CD4-positive, alpha-beta memory T cell (primary cell): ENCODE measurements at regions not wholly inside any gene's neighbourhood (a gene's known extent, or its start where the extent isn't known, plus 50 kb on each side); places are given as distances from the start of the nearest gene placed in this dataset.
A peak's percentile ranks its signal among the peaks of the same experiment; 100 is the strongest.

Experiments used
- CTCF ChIA-PET: fragments of 350-600 bp; sonication (Branson Sonifier 250); formaldehyde crosslinking; loops from one replicate; lab custom pipeline; 2021; ENCODE audit warnings: inconsistent platforms; ENCODE audit not compliant: partially characterized antibody; lab: Charles Lee
- POLR2A ChIA-PET: fragments of 350-600 bp; sonication (Branson Sonifier 250); formaldehyde crosslinking; loops from one replicate; lab custom pipeline; 2021; ENCODE audit not compliant: partially characterized antibody; lab: Charles Lee
- DNase-seq, 5 donors: peaks; one replicate each; pipeline versions ENCODE4 v3.0.0 to v3.0.0-alpha.2; 2020 to 2022; ENCODE audit warnings: mixed read lengths in 1 of 5
- H3K27ac ChIP-seq: one replicate; pipeline ENCODE4 v1.7.0; 2013; ENCODE audit warnings: low read depth, low read length
- H3K27me3 ChIP-seq: 2 replicates; pipeline ENCODE4 v1.7.0; 2013; ENCODE audit warnings: mild to moderate bottlenecking, low read length, moderate library complexity; ENCODE audit not compliant: insufficient read depth
- H3K36me3 ChIP-seq: 2 replicates; pipeline ENCODE4 v1.7.0; 2013; ENCODE audit warnings: mild to moderate bottlenecking, low read length, moderate library complexity; ENCODE audit not compliant: insufficient read depth
- H3K4me1 ChIP-seq: 2 replicates; pipeline ENCODE4 v1.7.0; 2013; ENCODE audit warnings: mild to moderate bottlenecking, low read length, moderate library complexity; ENCODE audit not compliant: insufficient read depth
- H3K4me3 ChIP-seq, 2 donors: one replicate each; pipeline ENCODE4 v1.7.0; 2013; ENCODE audit warnings: low read length in 2 of 2, mild to moderate bottlenecking in 1 of 2
- H3K9me3 ChIP-seq, 2 donors: one replicate each; pipeline ENCODE4 v1.7.0; 2013; ENCODE audit warnings: low read length in 2 of 2, control low read depth in 1 of 2; ENCODE audit not compliant: control insufficient read depth in 1 of 2
- H3K27ac Mint-ChIP-seq, 7 donors: one replicate each; pipeline ENCODE4 v1.8.0; 2020 to 2021; ENCODE audit warnings: mixed read lengths in 7 of 7, mild to moderate bottlenecking in 6 of 7, inconsistent platforms in 3 of 7, moderate library complexity in 3 of 7
- H3K27me3 Mint-ChIP-seq, 2 donors: one replicate each; pipeline ENCODE4 v1.8.0; 2020 to 2021; ENCODE audit warnings: mixed read lengths in 2 of 2
- H3K36me3 Mint-ChIP-seq, 2 donors: one replicate each; pipeline ENCODE4 v1.8.0; 2020 to 2021; ENCODE audit warnings: mixed read lengths in 2 of 2, inconsistent platforms in 1 of 2, mild to moderate bottlenecking in 1 of 2
- H3K4me1 Mint-ChIP-seq, 4 donors: one replicate each; pipeline ENCODE4 v1.8.0; 2020 to 2021; ENCODE audit warnings: mixed read lengths in 4 of 4, mild to moderate bottlenecking in 1 of 4
- H3K4me3 Mint-ChIP-seq, 8 donors: one replicate each; pipeline ENCODE4 v1.8.0; 2020 to 2021; ENCODE audit warnings: mixed read lengths in 8 of 8, mild to moderate bottlenecking in 7 of 8, moderate library complexity in 6 of 8, inconsistent platforms in 3 of 8
- H3K9me3 Mint-ChIP-seq, 8 donors: one replicate each; pipeline ENCODE4 v1.8.0; 2020 to 2021; ENCODE audit warnings: mixed read lengths in 8 of 8, mild to moderate bottlenecking in 5 of 8, inconsistent platforms in 3 of 8, moderate library complexity in 1 of 8
- intact Hi-C: fragments of 100-400 bp; cut with micrococcal nuclease; formaldehyde crosslinking; loops from one replicate; pipeline ENCODE4 v1.15.1; 2023

- no peaks in the 10 kb centered on the region for H3K9me3 Mint-ChIP-seq
- H3K4me1 ChIP-seq, result no peaks in the 10 kb centered on the region
- no peak overlapping the region for H3K27ac ChIP-seq
- H3K36me3 Mint-ChIP-seq, result no peaks in the 10 kb centered on the region
- no peak overlapping the region for H3K4me3 Mint-ChIP-seq
- H3K27me3 ChIP-seq, result peaks cover 11% of the 10 kb centered on the region
- H3K27ac Mint-ChIP-seq, result no peak overlapping the region
- H3K27me3 Mint-ChIP-seq, result peaks cover 33 to 34% of the 10 kb centered on the region in 2 donors
- ChIA-PET CTCF (no interaction called here), POLR2A (no interaction called here)
- H3K4me3 ChIP-seq, result no peak overlapping the region
- intact Hi-C loops, result no loop called here
- H3K4me1 Mint-ChIP-seq, result peaks cover 0 to 8% (median 0%) of the 10 kb centered on the region in 4 donors
- no peak for DNase-seq
- no peaks in the 10 kb centered on the region for H3K36me3 ChIP-seq
- H3K9me3 ChIP-seq, result no peaks in the 10 kb centered on the region
These were observed 235.2 kb upstream of the CDH5 start for GRCh38 chr16:66131156-66131807.

- no peaks in the 10 kb centered on the region for H3K36me3 Mint-ChIP-seq
- H3K27me3 Mint-ChIP-seq, result peaks cover 34 to 36% of the 10 kb centered on the region in 2 donors
- no peak for DNase-seq
- H3K9me3 Mint-ChIP-seq, result no peaks in the 10 kb centered on the region
- peaks cover 0 to 8% (median 0%) of the 10 kb centered on the region in 4 donors for H3K4me1 Mint-ChIP-seq
- Histone ChIP-seq H3K36me3 (no peaks in the 10 kb centered on the region), H3K27me3 (peaks cover 11% of the 10 kb centered on the region), H3K4me3 (no peak overlapping the region), H3K27ac (no peak overlapping the region), H3K9me3 (no peaks in the 10 kb centered on the region), H3K4me1 (no peaks in the 10 kb centered on the region)
- intact Hi-C loops, result no loop called here
- ChIA-PET CTCF (no interaction called here), POLR2A (no interaction called here)
- H3K4me3 Mint-ChIP-seq, result no peak overlapping the region
- no peak overlapping the region for H3K27ac Mint-ChIP-seq
These were observed 236.1 kb upstream of the CDH5 start for GRCh38 chr16:66130296-66130905.

- H3K4me3 ChIP-seq, result no peak overlapping the region
- ChIA-PET POLR2A (no interaction called here), CTCF (no interaction called here)
- H3K9me3 Mint-ChIP-seq, result no peaks in the 10 kb centered on the region
- H3K27ac ChIP-seq, result no peak overlapping the region
- no peaks in the 10 kb centered on the region for H3K9me3 ChIP-seq
- H3K27me3 Mint-ChIP-seq, result peaks cover 39 to 42% of the 10 kb centered on the region in 2 donors
- no peak overlapping the region for H3K4me3 Mint-ChIP-seq
- H3K27me3 ChIP-seq, result peaks cover 11% of the 10 kb centered on the region
- no peak for DNase-seq
- no peaks in the 10 kb centered on the region for H3K36me3 Mint-ChIP-seq
- H3K36me3 ChIP-seq, result no peaks in the 10 kb centered on the region
- H3K4me1 Mint-ChIP-seq, result peaks cover 0 to 8% (median 0%) of the 10 kb centered on the region in 4 donors
- no peaks in the 10 kb centered on the region for H3K4me1 ChIP-seq
- no peak overlapping the region for H3K27ac Mint-ChIP-seq
- intact Hi-C loops, result no loop called here
These were observed 237.3 kb upstream of the CDH5 start for GRCh38 chr16:66129196-66129595.

- Mint-ChIP-seq H3K27ac (no peak overlapping the region), H3K9me3 (no peaks in the 10 kb centered on the region), H3K4me1 (peaks cover 0 to 8% (median 0%) of the 10 kb centered on the region in 4 donors), H3K4me3 (no peak overlapping the region), H3K36me3 (no peaks in the 10 kb centered on the region), H3K27me3 (peaks cover 35 to 38% of the 10 kb centered on the region in 2 donors)
- Histone ChIP-seq H3K27ac (no peak overlapping the region), H3K27me3 (peaks cover 11% of the 10 kb centered on the region), H3K9me3 (no peaks in the 10 kb centered on the region), H3K4me3 (no peak overlapping the region), H3K4me1 (no peaks in the 10 kb centered on the region), H3K36me3 (no peaks in the 10 kb centered on the region)
- ChIA-PET CTCF (no interaction called here), POLR2A (no interaction called here)
- no peak for DNase-seq
- intact Hi-C loops, result no loop called here
These were observed 238.1 kb upstream of the CDH5 start for GRCh38 chr16:66128371-66128770.

GRCh38 chr16:66127459-66128370, 238.8 kb upstream of the CDH5 start:
- Histone ChIP-seq H3K27ac (no peak overlapping the region), H3K9me3 (no peaks in the 10 kb centered on the region), H3K4me1 (no peaks in the 10 kb centered on the region), H3K4me3 (no peak overlapping the region), H3K27me3 (peaks cover 11% of the 10 kb centered on the region), H3K36me3 (no peaks in the 10 kb centered on the region)
- Mint-ChIP-seq H3K27ac (no peak overlapping the region), H3K4me1 (peaks cover 0 to 8% (median 0%) of the 10 kb centered on the region in 4 donors), H3K36me3 (no peaks in the 10 kb centered on the region), H3K4me3 (peak overlapping the region in 1 of 8 donors; percentile 36), H3K27me3 (peaks cover 33 to 38% of the 10 kb centered on the region in 2 donors), H3K9me3 (no peaks in the 10 kb centered on the region)
- ChIA-PET POLR2A (no interaction called here), CTCF (no interaction called here)
- intact Hi-C loops, result no loop called here
- no peak for DNase-seq

- CTCF ChIA-PET, result no interaction called here
- H3K27ac ChIP-seq, result no peak overlapping the region
- H3K4me3 ChIP-seq, result no peak overlapping the region
- H3K27me3 ChIP-seq, result no peaks in the 10 kb centered on the region
- no peaks in the 10 kb centered on the region for H3K36me3 Mint-ChIP-seq
- no peak overlapping the region for H3K27ac Mint-ChIP-seq
- peaks cover 12 to 14% of the 10 kb centered on the region in 2 donors for H3K27me3 Mint-ChIP-seq
- intact Hi-C loops, result no loop called here
- H3K36me3 ChIP-seq, result no peaks in the 10 kb centered on the region
- no peaks in the 10 kb centered on the region for H3K9me3 ChIP-seq
- POLR2A ChIA-PET, result no interaction called here
- H3K9me3 Mint-ChIP-seq, result no peaks in the 10 kb centered on the region
- H3K4me1 ChIP-seq, result no peaks in the 10 kb centered on the region
- no peaks in the 10 kb centered on the region for H3K4me1 Mint-ChIP-seq
- no peak overlapping the region for H3K4me3 Mint-ChIP-seq
- DNase-seq, result no peak
These were observed 245.0 kb upstream of the CDH5 start for GRCh38 chr16:66121466-66121865.

GRCh38 chr16:66120656-66121055, 245.8 kb upstream of the CDH5 start:
- peaks cover 0 to 2% (median 0%) of the 10 kb centered on the region in 8 donors for H3K9me3 Mint-ChIP-seq
- Histone ChIP-seq H3K36me3 (no peaks in the 10 kb centered on the region), H3K27ac (no peak overlapping the region), H3K9me3 (no peaks in the 10 kb centered on the region), H3K4me3 (no peak overlapping the region), H3K4me1 (no peaks in the 10 kb centered on the region), H3K27me3 (no peaks in the 10 kb centered on the region)
- H3K4me3 Mint-ChIP-seq, result no peak overlapping the region
- no peak for DNase-seq
- H3K27ac Mint-ChIP-seq, result no peak overlapping the region
- ChIA-PET CTCF (no interaction called here), POLR2A (no interaction called here)
- no peaks in the 10 kb centered on the region for H3K36me3 Mint-ChIP-seq
- peaks cover 8 to 14% of the 10 kb centered on the region in 2 donors for H3K27me3 Mint-ChIP-seq
- no peaks in the 10 kb centered on the region for H3K4me1 Mint-ChIP-seq
- intact Hi-C loops, result no loop called here
